22Rv1 (cell line): ENCODE measurements at regions not wholly inside any gene's neighbourhood (a gene's known extent, or its start where the extent isn't known, plus 50 kb on each side); places are given as distances from the start of the nearest gene placed in this dataset.

Experiments
- CTCF ChIP-seq: fragments of 450-650 bp; IDR thresholded peaks from 2 replicates; pipeline ENCODE4 v1.5.1; 2017; ENCODE audit warnings: mild to moderate bottlenecking
- ZFX ChIP-seq: fragments of 450-650 bp; IDR thresholded peaks from 2 replicates; pipeline ENCODE4 v1.6.1; 2017; ENCODE audit warnings: antibody characterized with exemption, borderline replicate concordance

- TF ChIP-seq CTCF (no peak), ZFX (no peak)
Observed at GRCh38 chr13:76735641-76736040, 150.6 kb downstream of the KCTD12 start.
